Activated naive CD8-positive, alpha-beta T cell treated with anti-CD3 and anti-CD28 coated beads for 36 hours (primary cell): ENCODE measurements at regions not wholly inside any gene's neighbourhood (a gene's known extent, or its start where the extent isn't known, plus 50 kb on each side); places are given as distances from the start of the nearest gene placed in this dataset.

Experiments used
- DNase-seq: peaks from one replicate; pipeline ENCODE4 v3.0.0; 2021
- H3K27ac Mint-ChIP-seq: one replicate; pipeline ENCODE4 v1.8.0; 2022; ENCODE audit warnings: mild to moderate bottlenecking, moderate library complexity, mixed read lengths
- H3K27me3 Mint-ChIP-seq: one replicate; pipeline ENCODE4 v1.8.0; 2022; ENCODE audit warnings: mild to moderate bottlenecking, mixed read lengths
- H3K36me3 Mint-ChIP-seq: one replicate; pipeline ENCODE4 v1.8.0; 2021; ENCODE audit warnings: mild to moderate bottlenecking, mixed read lengths
- H3K4me1 Mint-ChIP-seq: one replicate; pipeline ENCODE4 v1.8.0; 2021; ENCODE audit warnings: mixed read lengths
- H3K4me3 Mint-ChIP-seq: one replicate; pipeline ENCODE4 v1.8.0; 2022; ENCODE audit warnings: mild to moderate bottlenecking, moderate library complexity, mixed read lengths
- H3K9me3 Mint-ChIP-seq: one replicate; pipeline ENCODE4 v1.8.0; 2022; ENCODE audit warnings: mixed read lengths

- H3K4me3 Mint-ChIP-seq, result no peak overlapping the region
- H3K27me3 Mint-ChIP-seq, result peaks cover 20% of the 10 kb centered on the region
- no peak overlapping the region for H3K27ac Mint-ChIP-seq
- no peaks in the 10 kb centered on the region for H3K4me1 Mint-ChIP-seq
- DNase-seq, result no peak
- peaks cover 5% of the 10 kb centered on the region for H3K9me3 Mint-ChIP-seq
- H3K36me3 Mint-ChIP-seq, result peaks cover 4% of the 10 kb centered on the region
Observed at GRCh38 chr14:103199124-103199523, 75.9 kb downstream of the TNFAIP2 start.

- Mint-ChIP-seq H3K27ac (no peak overlapping the region), H3K27me3 (peaks cover 21% of the 10 kb centered on the region), H3K4me3 (no peak overlapping the region), H3K4me1 (no peaks in the 10 kb centered on the region), H3K36me3 (peaks cover 7% of the 10 kb centered on the region), H3K9me3 (peaks cover 14% of the 10 kb centered on the region)
- no peak for DNase-seq
Observed at GRCh38 chr14:103201801-103202200, 78.5 kb downstream of the TNFAIP2 start.

GRCh38 chr14:103204852-103205540, 81.7 kb downstream of the TNFAIP2 start:
- no peak for DNase-seq
- H3K27me3 Mint-ChIP-seq, result peaks cover 48% of the 10 kb centered on the region
- no peak overlapping the region for H3K27ac Mint-ChIP-seq
- H3K9me3 Mint-ChIP-seq, result peaks cover 14% of the 10 kb centered on the region
- H3K4me1 Mint-ChIP-seq, result no peaks in the 10 kb centered on the region
- H3K4me3 Mint-ChIP-seq, result no peak overlapping the region
- H3K36me3 Mint-ChIP-seq, result peaks cover 7% of the 10 kb centered on the region

GRCh38 chr14:103205541-103205906, 82.3 kb downstream of the TNFAIP2 start:
- peaks cover 14% of the 10 kb centered on the region for H3K9me3 Mint-ChIP-seq
- no peak for DNase-seq
- H3K27me3 Mint-ChIP-seq, result peaks cover 52% of the 10 kb centered on the region
- peaks cover 7% of the 10 kb centered on the region for H3K36me3 Mint-ChIP-seq
- no peaks in the 10 kb centered on the region for H3K4me1 Mint-ChIP-seq
- H3K4me3 Mint-ChIP-seq, result no peak overlapping the region
- H3K27ac Mint-ChIP-seq, result no peak overlapping the region

- Mint-ChIP-seq H3K4me3 (no peak overlapping the region), H3K36me3 (peaks cover 7% of the 10 kb centered on the region), H3K27me3 (peaks cover 55% of the 10 kb centered on the region), H3K4me1 (no peaks in the 10 kb centered on the region), H3K27ac (no peak overlapping the region), H3K9me3 (peaks cover 14% of the 10 kb centered on the region)
- DNase-seq, result no peak
Observed at GRCh38 chr14:103206023-103206481, 82.8 kb downstream of the TNFAIP2 start.

GRCh38 chr14:103206836-103207387, 83.7 kb downstream of the TNFAIP2 start:
- Mint-ChIP-seq H3K36me3 (peaks cover 7% of the 10 kb centered on the region), H3K27ac (no peak overlapping the region), H3K9me3 (peaks cover 14% of the 10 kb centered on the region)

GRCh38 chr14:103207388-103208072, 84.3 kb downstream of the TNFAIP2 start:
- Mint-ChIP-seq H3K27ac (no peak overlapping the region), H3K27me3 (peaks cover 64% of the 10 kb centered on the region), H3K9me3 (peaks cover 14% of the 10 kb centered on the region), H3K4me3 (no peak overlapping the region), H3K4me1 (no peaks in the 10 kb centered on the region), H3K36me3 (peaks cover 7% of the 10 kb centered on the region)
- no peak for DNase-seq

More at GRCh38 chr14:103206836-103207387, 83.7 kb downstream of the TNFAIP2 start:
- no peak for DNase-seq
- Mint-ChIP-seq H3K4me3 (no peak overlapping the region), H3K27me3 (peaks cover 61% of the 10 kb centered on the region), H3K4me1 (no peaks in the 10 kb centered on the region)

- peaks cover 10% of the 10 kb centered on the region for H3K9me3 Mint-ChIP-seq
- no peaks in the 10 kb centered on the region for H3K4me1 Mint-ChIP-seq
- peaks cover 70% of the 10 kb centered on the region for H3K27me3 Mint-ChIP-seq
- no peak overlapping the region for H3K4me3 Mint-ChIP-seq
- no peak for DNase-seq
- no peak overlapping the region for H3K27ac Mint-ChIP-seq
- H3K36me3 Mint-ChIP-seq, result peaks cover 5% of the 10 kb centered on the region
Observed at GRCh38 chr14:103209054-103209453, 85.8 kb downstream of the TNFAIP2 start.

- peaks cover 5% of the 10 kb centered on the region for H3K9me3 Mint-ChIP-seq
- H3K27ac Mint-ChIP-seq, result no peak overlapping the region
- peaks cover 2% of the 10 kb centered on the region for H3K36me3 Mint-ChIP-seq
- H3K4me1 Mint-ChIP-seq, result no peaks in the 10 kb centered on the region
- H3K27me3 Mint-ChIP-seq, result peaks cover 73% of the 10 kb centered on the region
- no peak for DNase-seq
- H3K4me3 Mint-ChIP-seq, result no peak overlapping the region
Observed at GRCh38 chr14:103209506-103209905, 86.2 kb downstream of the TNFAIP2 start.

GRCh38 chr14:103213331-103213730, 90.1 kb downstream of the TNFAIP2 start:
- H3K9me3 Mint-ChIP-seq, result peaks cover 3% of the 10 kb centered on the region
- peaks cover 2% of the 10 kb centered on the region for H3K36me3 Mint-ChIP-seq
- no peaks in the 10 kb centered on the region for H3K4me1 Mint-ChIP-seq
- H3K27me3 Mint-ChIP-seq, result peaks cover 71% of the 10 kb centered on the region
- DNase-seq, result no peak
- no peak overlapping the region for H3K4me3 Mint-ChIP-seq
- H3K27ac Mint-ChIP-seq, result no peak overlapping the region

- Mint-ChIP-seq H3K27me3 (peaks cover 68% of the 10 kb centered on the region), H3K9me3 (peaks cover 3% of the 10 kb centered on the region), H3K4me3 (no peak overlapping the region), H3K36me3 (peaks cover 2% of the 10 kb centered on the region), H3K4me1 (no peaks in the 10 kb centered on the region), H3K27ac (no peak overlapping the region)
- DNase-seq, result no peak
Observed at GRCh38 chr14:103214461-103214958, 91.2 kb downstream of the TNFAIP2 start.

GRCh38 chr14:103216399-103216798, 93.1 kb downstream of the TNFAIP2 start:
- Mint-ChIP-seq H3K27me3 (peaks cover 61% of the 10 kb centered on the region), H3K27ac (no peak overlapping the region), H3K4me3 (no peak overlapping the region), H3K9me3 (peaks cover 3% of the 10 kb centered on the region), H3K4me1 (no peaks in the 10 kb centered on the region), H3K36me3 (peaks cover 2% of the 10 kb centered on the region)
- DNase-seq, result no peak

- H3K27me3 Mint-ChIP-seq, result peaks cover 61% of the 10 kb centered on the region
- H3K4me3 Mint-ChIP-seq, result no peak overlapping the region
- H3K36me3 Mint-ChIP-seq, result peaks cover 2% of the 10 kb centered on the region
- no peak for DNase-seq
- H3K27ac Mint-ChIP-seq, result no peak overlapping the region
- peaks cover 3% of the 10 kb centered on the region for H3K9me3 Mint-ChIP-seq
- no peaks in the 10 kb centered on the region for H3K4me1 Mint-ChIP-seq
Observed at GRCh38 chr14:103216857-103217256, 93.6 kb downstream of the TNFAIP2 start.

- Mint-ChIP-seq H3K27ac (no peak overlapping the region), H3K36me3 (peaks cover 2% of the 10 kb centered on the region), H3K9me3 (peaks cover 3% of the 10 kb centered on the region), H3K4me1 (no peaks in the 10 kb centered on the region), H3K27me3 (peaks cover 61% of the 10 kb centered on the region), H3K4me3 (no peak overlapping the region)
- no peak for DNase-seq
Observed at GRCh38 chr14:103217538-103217937, 94.3 kb downstream of the TNFAIP2 start.

- DNase-seq, result no peak
- H3K27ac Mint-ChIP-seq, result no peak overlapping the region
- H3K9me3 Mint-ChIP-seq, result peaks cover 3% of the 10 kb centered on the region
- H3K4me3 Mint-ChIP-seq, result no peak overlapping the region
- H3K27me3 Mint-ChIP-seq, result peaks cover 61% of the 10 kb centered on the region
- no peaks in the 10 kb centered on the region for H3K4me1 Mint-ChIP-seq
- H3K36me3 Mint-ChIP-seq, result no peaks in the 10 kb centered on the region
Observed at GRCh38 chr14:103220134-103220981, 97.1 kb downstream of the TNFAIP2 start.
